ENCODE measurements at regions not wholly inside any gene's neighbourhood (a gene's known extent, or its start where the extent isn't known, plus 50 kb on each side); places are given as distances from the start of the nearest gene placed in this dataset.

GRCh38 chr2:136179602-136179975 lies 61.6 kb upstream of the CXCR4 start:
- no peak for DNase-seq (ENCODE audit: low read depth)

- no peak for DNase-seq (ENCODE audit: low read depth)
Observed at GRCh38 chr2:136178941-136179601, 61.1 kb upstream of the CXCR4 start.

GRCh38 chr2:136175868-136176267 lies 57.9 kb upstream of the CXCR4 start:
- DNase-seq (ENCODE audit: low read depth) = no peak

- DNase-seq (ENCODE audit: low read depth) = no peak
Observed at GRCh38 chr2:136175466-136175865, 57.5 kb upstream of the CXCR4 start.

- DNase-seq (ENCODE audit: low read depth) = no peak
Observed at GRCh38 chr2:136173126-136173525, 55.2 kb upstream of the CXCR4 start.

GRCh38 chr2:136171223-136171622 lies 53.3 kb upstream of the CXCR4 start:
- no peak for DNase-seq (ENCODE audit: low read depth)

GRCh38 chr2:136168720-136169119 lies 50.8 kb upstream of the CXCR4 start:
- no peak for DNase-seq (ENCODE audit: low read depth)

- no peak for DNase-seq (ENCODE audit: low read depth)
Observed at GRCh38 chr2:136167721-136168475, 49.9 kb upstream of the CXCR4 start.

All from HS-27A (cell line).